KMS-11 (cell line): ENCODE measurements at regions not wholly inside any gene's neighbourhood (a gene's known extent, or its start where the extent isn't known, plus 50 kb on each side); places are given as distances from the start of the nearest gene placed in this dataset.

ENCODE experiments used
- H2AFZ ChIP-seq: fragments of 200-600 bp; sonication (generic); 2 replicates; pipeline ENCODE4 v1.6.1; 2016; ENCODE audit warnings: antibody characterized with exemption, mixed run types, low read depth
- H3K27ac ChIP-seq: fragments of 200-600 bp; sonication (generic); 2 replicates; pipeline ENCODE4 v1.6.1; 2016; ENCODE audit warnings: mild to moderate bottlenecking, mixed run types
- H3K27me3 ChIP-seq: fragments of 200-600 bp; sonication (generic); 2 replicates; pipeline ENCODE4 v1.6.1; 2017; ENCODE audit warnings: mild to moderate bottlenecking, low read depth, mixed run types, moderate library complexity; ENCODE audit not compliant: insufficient read depth
- H3K36me3 ChIP-seq: fragments of 200-600 bp; sonication (generic); 2 replicates; pipeline ENCODE4 v1.6.1; 2017; ENCODE audit warnings: mild to moderate bottlenecking, mixed run types; ENCODE audit not compliant: insufficient read depth
- H3K4me1 ChIP-seq: fragments of 200-600 bp; sonication (generic); 2 replicates; pipeline ENCODE4 v1.6.1; 2016; ENCODE audit warnings: mild to moderate bottlenecking, low read depth, mixed run types; ENCODE audit not compliant: poor library complexity, severe bottlenecking
- H3K4me2 ChIP-seq: fragments of 200-600 bp; sonication (generic); 2 replicates; pipeline ENCODE4 v1.7.0; 2016; ENCODE audit warnings: mild to moderate bottlenecking, mixed run types
- H3K4me3 ChIP-seq: fragments of 200-600 bp; sonication (generic); IDR thresholded peaks from 2 replicates; pipeline ENCODE4 v1.6.1; 2017; ENCODE audit warnings: low read depth, low read length, mixed read lengths; ENCODE audit not compliant: insufficient read depth
- H3K79me2 ChIP-seq: fragments of 200-600 bp; sonication (generic); 2 replicates; pipeline ENCODE4 v1.6.1; 2016; ENCODE audit warnings: low read depth, mixed run types; ENCODE audit not compliant: insufficient read depth
- H3K9ac ChIP-seq: fragments of 200-600 bp; sonication (generic); 2 replicates; pipeline ENCODE4 v1.6.1; 2016; ENCODE audit warnings: mild to moderate bottlenecking, mixed run types
- H4K20me1 ChIP-seq: fragments of 200-600 bp; sonication (generic); 2 replicates; pipeline ENCODE4 v1.6.1; 2016; ENCODE audit warnings: mild to moderate bottlenecking, mixed run types; ENCODE audit not compliant: insufficient read depth
- TF ChIP-seq, protein P1 (sequence below): fragments of 200-600 bp; sonication (generic); conservative IDR thresholded peaks from 2 replicates; pipeline ENCODE4 v1.6.1; 2017; ENCODE audit warnings: low read depth, mild to moderate bottlenecking, antibody characterized with exemption, low read length, moderate library complexity, mixed read lengths

DNA sequence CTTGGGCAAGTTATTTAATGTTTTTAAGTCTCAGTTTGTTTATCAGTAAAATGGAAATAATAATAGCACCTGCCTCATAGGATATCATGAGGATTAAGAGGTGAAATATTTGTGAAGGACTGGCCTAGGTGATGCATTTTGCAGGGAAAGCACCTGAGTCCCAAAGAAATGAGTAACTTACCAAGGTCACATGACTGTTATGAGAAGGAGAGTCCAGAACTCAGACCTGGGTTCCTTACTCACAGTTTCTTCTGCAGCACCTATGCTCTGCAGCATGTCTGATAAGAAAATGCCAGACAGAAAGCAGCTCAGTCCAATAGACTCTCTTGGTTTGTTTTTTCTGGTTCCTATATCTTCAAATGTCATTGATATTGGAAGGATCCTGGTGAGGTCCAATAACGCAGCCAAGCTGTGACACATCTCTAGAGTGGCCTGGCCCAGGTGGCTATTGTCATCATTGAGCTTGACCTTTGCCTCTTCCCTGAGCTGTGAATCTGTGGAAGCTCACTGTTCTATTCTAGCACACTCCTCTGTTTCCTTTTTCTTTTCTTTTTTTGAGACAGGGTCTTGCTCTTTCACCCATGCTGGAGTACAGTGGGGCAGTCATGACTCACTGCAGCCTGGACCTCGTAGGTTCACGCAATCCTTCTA is 174.7 kb upstream of the NAV2 start:
- no peak overlapping the region; the same call in 1 of the 2 replicates for H3K4me2 ChIP-seq
- H3K36me3 ChIP-seq: no peaks in the 10 kb centered on the region
- TF ChIP-seq, protein P1, sequence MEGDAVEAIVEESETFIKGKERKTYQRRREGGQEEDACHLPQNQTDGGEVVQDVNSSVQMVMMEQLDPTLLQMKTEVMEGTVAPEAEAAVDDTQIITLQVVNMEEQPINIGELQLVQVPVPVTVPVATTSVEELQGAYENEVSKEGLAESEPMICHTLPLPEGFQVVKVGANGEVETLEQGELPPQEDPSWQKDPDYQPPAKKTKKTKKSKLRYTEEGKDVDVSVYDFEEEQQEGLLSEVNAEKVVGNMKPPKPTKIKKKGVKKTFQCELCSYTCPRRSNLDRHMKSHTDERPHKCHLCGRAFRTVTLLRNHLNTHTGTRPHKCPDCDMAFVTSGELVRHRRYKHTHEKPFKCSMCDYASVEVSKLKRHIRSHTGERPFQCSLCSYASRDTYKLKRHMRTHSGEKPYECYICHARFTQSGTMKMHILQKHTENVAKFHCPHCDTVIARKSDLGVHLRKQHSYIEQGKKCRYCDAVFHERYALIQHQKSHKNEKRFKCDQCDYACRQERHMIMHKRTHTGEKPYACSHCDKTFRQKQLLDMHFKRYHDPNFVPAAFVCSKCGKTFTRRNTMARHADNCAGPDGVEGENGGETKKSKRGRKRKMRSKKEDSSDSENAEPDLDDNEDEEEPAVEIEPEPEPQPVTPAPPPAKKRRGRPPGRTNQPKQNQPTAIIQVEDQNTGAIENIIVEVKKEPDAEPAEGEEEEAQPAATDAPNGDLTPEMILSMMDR: no peak
- H3K4me1 ChIP-seq: peaks cover 12% of the 10 kb centered on the region
- no peak overlapping the region for H3K27ac ChIP-seq
- no peak overlapping the region for H2AFZ ChIP-seq
- no peaks in the 10 kb centered on the region for H3K79me2 ChIP-seq
- H3K27me3 ChIP-seq: no peaks in the 10 kb centered on the region
- H3K9ac ChIP-seq: no peak overlapping the region
- H3K4me3 ChIP-seq: no peak overlapping the region
- no peaks in the 10 kb centered on the region for H4K20me1 ChIP-seq

DNA sequence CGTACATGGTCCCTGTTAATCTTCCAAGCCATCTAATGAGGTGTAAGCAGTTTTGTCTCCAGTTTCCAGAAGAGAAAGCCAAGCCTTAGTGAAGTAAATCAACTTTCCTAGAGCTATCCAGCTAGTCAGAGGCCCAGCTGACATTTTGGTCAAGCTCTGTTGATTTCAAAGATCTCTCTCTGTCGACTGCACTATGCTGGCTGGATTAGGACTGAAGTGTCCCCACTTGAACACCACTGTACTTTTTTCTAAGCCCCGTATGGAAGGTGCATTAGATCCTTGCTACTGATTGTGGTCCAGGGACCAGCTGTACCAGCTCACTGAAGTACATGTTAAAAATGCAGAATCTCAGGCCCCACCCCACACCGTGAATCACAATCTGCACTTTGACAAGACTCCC is 176.5 kb upstream of the NAV2 start:
- Histone ChIP-seq H3K79me2 (no peaks in the 10 kb centered on the region), H3K4me2 (no peak overlapping the region), H3K4me1 (peaks cover 12% of the 10 kb centered on the region), H4K20me1 (no peaks in the 10 kb centered on the region), H3K36me3 (no peaks in the 10 kb centered on the region), H3K9ac (no peak overlapping the region), H2AFZ (no peak overlapping the region), H3K4me3 (no peak overlapping the region), H3K27ac (no peak overlapping the region), H3K27me3 (no peaks in the 10 kb centered on the region)
- TF ChIP-seq, protein P1: no peak

DNA sequence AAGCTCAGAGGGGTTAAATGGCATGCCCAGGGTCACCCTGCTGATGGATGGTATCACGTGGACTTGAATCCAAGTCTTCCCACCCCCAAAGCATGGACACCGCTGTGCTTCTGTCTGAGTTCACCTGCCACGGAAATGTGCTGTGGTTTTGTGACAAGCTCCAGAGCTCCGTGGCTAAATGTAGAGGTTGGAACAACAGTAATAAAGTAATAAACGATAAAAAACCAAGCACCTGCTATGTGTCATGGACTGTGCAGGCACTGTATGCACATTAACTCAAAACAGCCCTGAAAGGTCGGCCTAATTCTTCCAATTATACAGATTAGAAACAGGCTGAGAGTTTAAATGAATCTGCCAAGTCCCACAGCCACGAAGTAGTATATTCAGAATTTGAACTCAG is 182.1 kb upstream of the NAV2 start:
- H2AFZ ChIP-seq: no peak overlapping the region
- H3K27me3 ChIP-seq: no peaks in the 10 kb centered on the region
- H3K27ac ChIP-seq: no peak overlapping the region
- no peak overlapping the region for H3K4me3 ChIP-seq
- TF ChIP-seq, protein P1: no peak
- no peaks in the 10 kb centered on the region for H3K36me3 ChIP-seq
- no peaks in the 10 kb centered on the region for H3K4me1 ChIP-seq
- no peak overlapping the region for H3K4me2 ChIP-seq
- H3K9ac ChIP-seq: no peak overlapping the region
- no peaks in the 10 kb centered on the region for H4K20me1 ChIP-seq
- H3K79me2 ChIP-seq: no peaks in the 10 kb centered on the region

DNA sequence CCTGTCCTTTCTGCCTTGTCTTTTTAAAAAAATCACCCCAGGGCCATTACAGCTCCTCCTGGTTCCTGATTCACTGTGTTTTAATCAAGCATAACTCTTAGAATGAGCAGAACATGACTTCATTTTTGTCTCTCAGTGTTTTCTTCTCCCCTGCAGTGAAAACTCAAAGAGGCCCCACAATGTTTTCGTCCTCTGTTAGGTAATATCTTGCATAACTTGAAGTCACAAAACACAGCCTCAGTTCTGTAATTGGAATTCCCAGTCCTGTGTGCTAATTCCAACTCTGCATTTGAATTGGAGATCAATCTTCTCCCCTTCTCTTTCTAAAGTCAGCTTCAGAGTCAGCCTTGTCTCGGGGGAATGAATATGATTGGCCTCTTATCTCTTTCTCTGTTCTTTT is 186.5 kb upstream of the NAV2 start:
- Histone ChIP-seq H3K4me1 (peaks cover 6% of the 10 kb centered on the region), H3K4me3 (no peak overlapping the region), H3K36me3 (no peaks in the 10 kb centered on the region), H3K9ac (no peak overlapping the region), H2AFZ (no peak overlapping the region), H3K4me2 (no peak overlapping the region), H4K20me1 (no peaks in the 10 kb centered on the region), H3K27ac (no peak overlapping the region), H3K27me3 (no peaks in the 10 kb centered on the region), H3K79me2 (no peaks in the 10 kb centered on the region; the same call in 1 of the 2 replicates)
- TF ChIP-seq, protein P1: no peak
